MM.1S (cell line): ENCODE measurements at regions not wholly inside any gene's neighbourhood (a gene's known extent, or its start where the extent isn't known, plus 50 kb on each side); places are given as distances from the start of the nearest gene placed in this dataset.

ENCODE experiments used
- EZH2 ChIP-seq: fragments of 300-600 bp; sonication (generic); optimal IDR thresholded peaks from 2 replicates; pipeline ENCODE3; 2017; ENCODE audit warnings: low read depth, mild to moderate bottlenecking, antibody characterized with exemption, low read length, mixed read lengths
- EZH2phosphoT487 ChIP-seq: fragments of 300-600 bp; sonication (generic); IDR thresholded peaks from 2 replicates; pipeline ENCODE4 v1.6.1; 2018; ENCODE audit warnings: antibody characterized with exemption, low read length
- TF ChIP-seq, protein P1 (sequence below): fragments of 300-600 bp; sonication (generic); IDR thresholded peaks from 2 replicates; pipeline ENCODE4 v1.5.1; 2016; ENCODE audit warnings: antibody characterized with exemption, low read length, mixed read lengths

- TF ChIP-seq, protein P1, sequence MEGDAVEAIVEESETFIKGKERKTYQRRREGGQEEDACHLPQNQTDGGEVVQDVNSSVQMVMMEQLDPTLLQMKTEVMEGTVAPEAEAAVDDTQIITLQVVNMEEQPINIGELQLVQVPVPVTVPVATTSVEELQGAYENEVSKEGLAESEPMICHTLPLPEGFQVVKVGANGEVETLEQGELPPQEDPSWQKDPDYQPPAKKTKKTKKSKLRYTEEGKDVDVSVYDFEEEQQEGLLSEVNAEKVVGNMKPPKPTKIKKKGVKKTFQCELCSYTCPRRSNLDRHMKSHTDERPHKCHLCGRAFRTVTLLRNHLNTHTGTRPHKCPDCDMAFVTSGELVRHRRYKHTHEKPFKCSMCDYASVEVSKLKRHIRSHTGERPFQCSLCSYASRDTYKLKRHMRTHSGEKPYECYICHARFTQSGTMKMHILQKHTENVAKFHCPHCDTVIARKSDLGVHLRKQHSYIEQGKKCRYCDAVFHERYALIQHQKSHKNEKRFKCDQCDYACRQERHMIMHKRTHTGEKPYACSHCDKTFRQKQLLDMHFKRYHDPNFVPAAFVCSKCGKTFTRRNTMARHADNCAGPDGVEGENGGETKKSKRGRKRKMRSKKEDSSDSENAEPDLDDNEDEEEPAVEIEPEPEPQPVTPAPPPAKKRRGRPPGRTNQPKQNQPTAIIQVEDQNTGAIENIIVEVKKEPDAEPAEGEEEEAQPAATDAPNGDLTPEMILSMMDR: no peak
- TF ChIP-seq EZH2 (no peak), EZH2phosphoT487 (no peak)
Observed at GRCh38 chr15:91380114-91380513, 280.1 kb downstream of the SV2B start.
